ENCODE measurements at regions not wholly inside any gene's neighbourhood (a gene's known extent, or its start where the extent isn't known, plus 50 kb on each side); places are given as distances from the start of the nearest gene placed in this dataset.

- H3K27ac Mint-ChIP-seq: no peak overlapping the region
- H3K36me3 Mint-ChIP-seq: 0 out of 2 replicates have a peak, but pooled peaks cover 2% of the 10 kb centered on the region
- CTCF ChIA-PET: no interaction called here
- H3K9me3 Mint-ChIP-seq: peaks cover 15% of the 10 kb centered on the region
- no peaks in the 10 kb centered on the region for H3K27me3 Mint-ChIP-seq (ENCODE audit: low read depth)
- no peak for DNase-seq (ENCODE audit: low spot score)
- ATAC-seq: no peak
- TF ChIP-seq ZMAT4 (CRISPR knock-in tag; IDR thresholded peaks at IDR 0.05) (no peak), JAZF1 (CRISPR knock-in tag; IDR thresholded peaks at IDR 0.05) (no peak), E2F4 (CRISPR knock-in tag; IDR thresholded peaks at IDR 0.05; ENCODE audit: borderline replicate concordance, low read depth) (no peak), HMGXB4 (CRISPR knock-in tag; IDR thresholded peaks at IDR 0.05) (no peak), SMAD4 (CRISPR knock-in tag; IDR thresholded peaks at IDR 0.05) (no peak), ZNF232 (CRISPR knock-in tag; IDR thresholded peaks at IDR 0.05) (no peak), NR2C2 (CRISPR knock-in tag; IDR thresholded peaks at IDR 0.05) (no peak), EMX1 (CRISPR knock-in tag; IDR thresholded peaks at IDR 0.05) (no peak), AFF4 (CRISPR knock-in tag; IDR thresholded peaks at IDR 0.05; ENCODE audit: borderline replicate concordance) (no peak), ZNF532 (CRISPR knock-in tag; IDR thresholded peaks at IDR 0.05; ENCODE audit: borderline replicate concordance) (no peak), ZNF281 (CRISPR knock-in tag; IDR thresholded peaks at IDR 0.05) (no peak), CREB1 (CRISPR knock-in tag; IDR thresholded peaks at IDR 0.05) (no peak)
- H3K4me3 Mint-ChIP-seq: no peak overlapping the region
- POLR2A ChIA-PET: no interaction called here
- no peaks in the 10 kb centered on the region for H3K4me1 Mint-ChIP-seq
These were observed 770.7 kb downstream of the LTN1 start for GRCh38 chr21:28221984-28222383.
